CD4-positive, alpha-beta T cell treated with Interferon gamma for 1 hour (primary cell): ENCODE measurements at regions not wholly inside any gene's neighbourhood (a gene's known extent, or its start where the extent isn't known, plus 50 kb on each side); places are given as distances from the start of the nearest gene placed in this dataset.

Experiments
- DNase-seq: peaks from one replicate; pipeline ENCODE4 v3.0.0-alpha.2; 2020

GRCh38 chr3:170780471-170780870, 89.5 kb downstream of the RPL22L1 start:
- DNase-seq = no peak

DNA sequence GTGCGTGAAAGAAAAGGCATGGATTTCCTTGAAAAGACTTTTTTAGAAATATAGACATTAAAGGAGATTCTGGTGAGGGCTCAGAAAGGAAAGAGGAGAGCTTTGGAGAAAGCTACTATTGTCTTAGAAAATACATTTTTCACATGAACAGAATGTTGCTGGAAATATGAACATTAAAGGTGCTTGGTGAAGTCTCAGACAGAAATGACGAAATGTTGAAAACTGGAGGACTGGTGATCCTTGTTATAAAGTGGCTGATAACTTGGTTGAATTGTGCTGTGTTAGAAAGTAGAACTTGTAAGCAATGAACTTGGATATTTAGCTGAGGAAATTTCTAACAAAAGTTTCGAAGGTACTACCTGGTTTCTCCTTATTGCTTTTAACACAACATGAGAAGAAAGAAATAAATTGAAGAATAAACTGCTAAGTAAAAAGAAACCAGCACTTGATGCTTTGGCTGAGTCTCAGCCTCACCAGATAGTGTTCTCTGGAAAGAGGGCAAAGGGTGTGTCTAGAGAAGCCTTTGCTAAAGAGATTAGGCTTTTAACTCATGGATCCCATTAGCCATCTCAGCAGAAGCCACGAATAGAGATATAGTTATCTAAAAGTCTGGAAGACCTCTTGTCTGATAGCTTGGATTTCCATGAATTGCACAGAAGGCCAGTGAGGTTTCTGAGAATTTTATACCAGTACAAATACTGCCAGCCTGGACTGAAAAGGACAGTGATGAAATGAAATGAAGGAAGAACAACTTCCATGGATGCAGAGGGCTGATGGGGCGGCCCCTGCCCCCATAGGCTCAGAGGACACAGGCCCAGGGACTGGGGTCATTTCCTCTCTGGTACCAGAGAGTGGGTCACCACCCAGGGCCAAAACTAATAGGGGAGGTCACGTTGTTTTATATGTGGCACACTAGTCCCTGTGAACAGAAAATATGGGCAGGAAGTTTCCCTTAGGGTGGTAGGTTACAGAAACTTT, 91.5 kb downstream of the RPL22L1 start:
- DNase-seq = no peak

- DNase-seq = no peak
Observed at GRCh38 chr3:170777564-170777926, 92.5 kb downstream of the RPL22L1 start.

DNA sequence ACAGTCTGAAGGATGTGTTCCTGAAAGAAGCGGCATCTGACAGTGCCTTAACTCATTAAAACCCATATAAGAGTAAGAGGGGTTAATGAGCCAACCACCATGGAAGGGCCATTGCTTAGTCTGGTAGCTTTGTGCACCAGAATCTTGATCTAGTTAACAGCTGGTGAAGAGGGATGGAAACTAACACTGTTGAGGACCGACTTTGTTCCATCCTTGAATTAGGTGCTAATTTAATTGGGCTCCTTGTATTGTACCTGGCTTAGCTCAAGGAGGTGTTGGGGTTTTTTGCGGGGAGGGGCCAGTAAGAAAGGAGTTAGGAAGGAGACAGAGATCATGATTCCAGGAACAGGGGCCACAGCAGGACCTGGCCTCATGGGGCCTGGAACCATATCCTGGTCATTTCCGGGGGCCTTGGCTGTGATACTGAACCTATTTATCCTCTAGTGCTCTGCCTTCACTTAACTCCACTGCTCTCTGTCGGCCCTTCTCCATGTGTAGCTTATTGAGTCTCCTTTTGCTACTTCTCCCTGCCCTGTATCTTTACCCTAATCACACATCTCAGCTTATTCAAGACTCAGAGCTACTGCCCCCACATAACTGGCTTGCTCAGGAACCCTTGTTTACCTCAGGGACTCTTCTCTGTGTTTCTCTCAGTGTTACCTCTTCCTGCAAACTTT, 93.0 kb downstream of the RPL22L1 start:
- no peak for DNase-seq

GRCh38 chr3:170773682-170774425, 96.1 kb downstream of the RPL22L1 start:
- DNase-seq = no peak

GRCh38 chr3:170772175-170772574, 97.8 kb downstream of the RPL22L1 start:
- no peak for DNase-seq

DNA sequence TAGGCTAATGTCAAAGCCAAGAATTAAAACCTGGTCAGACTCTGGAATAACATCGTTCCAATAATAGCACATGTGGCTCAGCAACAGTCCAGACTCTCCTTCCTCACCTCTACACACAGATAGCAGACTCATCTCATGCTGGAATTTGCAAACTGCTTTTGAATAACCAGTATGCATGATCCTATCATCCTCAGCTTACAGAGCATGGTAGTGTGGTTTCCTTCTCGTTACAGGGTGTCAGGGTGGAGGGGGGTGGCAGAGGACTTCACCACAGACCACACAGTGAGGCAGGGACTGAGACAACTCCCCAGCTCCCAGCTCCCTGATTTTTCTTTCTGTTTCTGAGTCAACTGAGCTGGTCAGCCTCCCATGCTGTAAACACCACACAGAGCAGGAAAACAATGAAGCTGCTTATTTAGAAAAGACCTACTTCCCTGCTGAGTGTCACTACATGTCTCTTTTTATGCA, 101.6 kb downstream of the RPL22L1 start:
- DNase-seq = no peak

- no peak for DNase-seq
Observed at GRCh38 chr3:170767576-170767941, 102.4 kb downstream of the RPL22L1 start.

GRCh38 chr3:170766823-170767575, 103.0 kb downstream of the RPL22L1 start:
- no peak for DNase-seq

DNA sequence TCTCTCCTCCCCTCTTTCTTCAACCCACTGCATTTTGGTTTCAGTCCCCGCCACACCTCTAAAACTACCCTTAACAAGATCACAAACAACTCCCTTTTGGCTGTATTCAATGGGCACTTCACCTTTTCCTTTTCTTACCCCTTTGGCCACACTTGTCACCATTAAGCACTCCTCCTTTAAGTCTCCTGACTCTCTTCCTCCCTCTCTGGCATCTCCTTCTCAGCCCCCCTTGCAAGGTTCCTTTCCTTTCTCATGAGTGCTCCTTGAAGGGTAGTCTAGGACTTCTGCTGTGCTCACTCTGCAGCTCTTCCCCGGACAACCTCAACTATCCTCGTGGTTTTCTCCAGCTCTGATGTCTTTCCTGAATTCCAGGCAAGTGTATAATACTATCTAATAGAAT, 103.7 kb downstream of the RPL22L1 start:
- no peak for DNase-seq

DNA sequence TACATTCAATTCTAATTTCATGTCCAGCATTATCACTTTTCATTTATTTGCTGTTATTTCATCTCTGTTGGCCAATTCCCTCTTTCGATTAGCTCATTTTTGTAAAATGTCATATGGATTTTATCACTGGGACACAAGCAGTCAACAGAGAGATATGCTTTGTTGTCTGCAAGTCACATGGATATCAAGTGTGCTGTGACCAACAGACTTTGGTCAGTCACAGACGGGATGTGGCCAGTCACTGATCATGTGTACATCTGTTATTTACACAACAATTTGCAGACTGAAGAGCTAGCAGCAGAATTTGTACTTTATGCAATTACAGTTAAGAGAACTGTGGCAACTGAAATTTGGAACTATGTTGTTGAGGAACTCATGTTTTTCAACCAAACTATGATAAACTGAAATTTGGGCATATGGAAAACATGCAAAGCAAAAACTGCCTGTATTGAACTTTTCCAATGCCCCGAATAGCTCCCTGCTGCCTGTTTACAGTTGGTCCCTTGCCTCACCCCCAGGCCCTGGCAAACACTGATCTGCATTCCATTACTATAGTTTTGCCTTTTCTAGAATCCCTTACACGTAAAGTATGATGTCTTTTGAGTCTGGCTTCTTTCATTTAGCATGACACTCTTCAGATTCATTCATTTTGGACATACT, 104.4 kb downstream of the RPL22L1 start:
- DNase-seq = no peak

- no peak for DNase-seq
Observed at GRCh38 chr3:170764017-170764416, 106.0 kb downstream of the RPL22L1 start.

DNA sequence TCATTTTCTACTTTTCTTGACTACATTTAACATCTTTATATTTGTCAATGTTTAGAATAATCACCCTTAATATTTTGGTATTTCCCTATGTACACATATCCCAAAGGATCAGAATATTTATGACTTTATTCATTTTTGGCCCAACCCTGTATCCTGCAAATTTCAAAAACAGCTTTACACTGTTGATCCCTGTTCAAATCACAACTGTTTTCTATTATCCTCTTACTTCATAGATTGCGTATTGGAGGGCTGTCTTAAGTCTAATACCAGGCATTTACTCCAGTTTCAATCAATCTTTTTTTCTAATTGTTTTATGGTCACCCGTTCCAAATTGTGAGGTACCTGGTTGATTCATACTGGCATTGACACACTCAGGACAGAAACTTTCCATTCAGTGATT, 107.9 kb downstream of the RPL22L1 start:
- DNase-seq = no peak

- DNase-seq = no peak
Observed at GRCh38 chr3:170761103-170761502, 108.9 kb downstream of the RPL22L1 start.

DNA sequence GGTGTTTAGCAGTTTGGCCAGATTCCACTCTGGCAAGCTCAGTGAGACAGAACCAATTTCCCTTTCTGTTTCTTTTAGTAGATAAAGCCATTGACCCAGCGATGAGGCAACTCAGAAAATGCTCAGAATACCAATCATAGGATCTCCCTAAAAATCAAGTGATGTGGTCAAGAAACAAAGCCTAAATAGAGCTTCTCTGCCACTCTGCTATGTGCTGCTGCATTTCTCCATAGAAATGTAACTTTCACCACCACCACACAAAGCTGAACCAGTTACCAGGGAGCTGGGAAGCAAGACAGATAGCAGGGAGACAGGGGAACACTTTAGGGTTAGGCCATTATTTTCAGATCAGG, 109.8 kb downstream of the RPL22L1 start:
- no peak for DNase-seq

GRCh38 chr3:170759511-170760173, 110.4 kb downstream of the RPL22L1 start:
- DNase-seq = no peak

DNA sequence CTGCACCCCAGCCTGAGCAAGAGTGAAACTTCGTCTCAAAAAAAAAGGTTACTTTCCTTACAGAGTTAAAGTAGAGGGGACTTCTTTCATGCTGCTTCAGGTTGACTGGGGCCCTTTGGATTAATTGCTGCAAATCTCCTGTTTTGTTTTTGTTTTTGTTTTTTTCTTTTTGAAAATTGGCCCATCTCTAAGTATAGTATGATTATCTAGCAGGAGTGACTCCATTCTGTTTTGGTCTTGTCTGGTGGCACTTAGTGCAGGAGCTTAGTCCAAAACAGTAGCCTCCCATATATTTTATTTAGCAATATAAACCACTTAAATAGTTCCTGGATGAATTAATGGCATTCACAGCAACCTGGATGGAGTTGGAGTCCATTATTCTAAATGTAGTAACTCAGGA, 113.0 kb downstream of the RPL22L1 start:
- no peak for DNase-seq

DNA sequence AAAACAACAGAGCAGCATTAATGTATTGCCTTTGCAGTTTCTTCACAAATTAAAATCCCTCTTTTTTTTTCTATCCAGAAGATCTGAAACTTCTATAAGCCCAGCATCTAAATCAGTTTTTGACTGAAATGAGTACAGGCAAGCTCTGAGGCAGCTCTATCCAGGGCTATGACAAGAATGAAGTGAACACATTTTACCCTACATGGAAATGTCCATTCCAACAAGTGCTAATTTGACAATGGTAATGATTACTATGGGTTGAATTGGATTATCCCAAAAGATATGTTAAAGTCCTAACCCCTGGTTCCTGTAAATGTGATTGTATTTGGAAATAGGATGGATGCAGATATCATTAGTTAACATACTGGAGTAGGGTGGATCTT, 115.7 kb downstream of the RPL22L1 start:
- no peak for DNase-seq

DNA sequence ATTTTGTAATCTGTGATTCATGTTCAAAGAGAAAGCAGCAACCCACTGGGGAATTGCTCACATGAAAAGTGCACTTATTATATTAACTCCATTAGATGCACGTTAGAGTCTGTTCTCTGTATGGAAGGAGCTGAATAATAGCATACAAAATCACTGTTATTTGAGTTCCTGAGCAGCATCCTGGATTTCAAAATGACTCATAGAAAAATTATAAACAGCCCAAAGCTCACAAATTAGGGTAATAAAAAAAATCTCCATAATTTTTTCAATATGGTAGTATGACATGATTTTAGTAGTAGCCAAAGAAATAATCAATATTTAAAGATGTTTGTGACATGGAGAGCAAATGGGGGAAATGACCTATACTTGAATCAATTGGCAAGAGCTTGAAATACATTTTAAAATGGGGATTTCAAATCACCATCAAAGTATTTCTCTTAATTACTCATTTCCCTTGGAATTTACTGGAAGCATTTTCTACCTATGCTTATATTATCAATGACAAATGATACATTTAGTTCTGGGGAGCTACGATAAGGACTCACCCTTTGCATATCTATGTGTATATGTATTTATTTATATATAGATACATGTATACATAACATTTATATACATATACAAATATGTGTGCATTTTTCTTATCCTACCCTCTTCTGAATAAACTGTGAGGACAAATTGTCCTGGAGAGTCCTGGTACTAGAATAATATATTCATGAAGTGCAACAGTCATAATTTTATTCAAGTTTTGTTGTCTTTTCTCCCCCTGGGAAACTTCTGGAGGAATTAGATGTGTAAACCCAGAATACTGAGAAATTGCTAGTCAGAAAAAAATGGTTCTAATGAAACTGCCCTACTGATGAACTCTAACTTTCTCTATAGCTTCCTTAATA, 116.3 kb downstream of the RPL22L1 start:
- no peak for DNase-seq

GRCh38 chr3:170752571-170753155, 117.3 kb downstream of the RPL22L1 start:
- DNase-seq = no peak
